NCI-H1436 (cell line): ENCODE measurements at regions not wholly inside any gene's neighbourhood (a gene's known extent, or its start where the extent isn't known, plus 50 kb on each side); places are given as distances from the start of the nearest gene placed in this dataset.

ENCODE experiments used
- DNase-seq: peaks from one replicate; lab custom pipeline; 2025; lab: John Stamatoyannopoulos, UW

DNA sequence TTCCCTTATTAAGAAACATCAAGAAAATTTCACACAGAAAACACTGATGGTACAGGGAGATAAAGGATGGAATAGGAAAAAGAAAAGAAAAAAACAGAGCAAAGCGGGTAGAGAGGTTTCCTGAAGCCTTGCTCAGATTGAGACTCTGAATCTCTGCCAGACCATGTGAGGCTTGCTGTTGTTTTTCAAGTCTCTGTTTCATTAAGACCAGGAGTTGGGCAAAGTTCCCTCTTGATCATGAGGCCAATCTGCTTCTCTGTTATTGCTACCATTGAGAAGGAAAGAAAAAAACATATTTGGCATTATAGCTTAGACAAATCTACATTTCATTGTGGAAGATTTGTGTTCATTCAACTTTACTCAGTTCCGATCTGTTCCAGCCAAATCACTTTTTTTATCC is 201.6 kb upstream of the SOX9 start:
- DNase-seq: no peak

GRCh38 chr17:71919896-71920295 is 200.9 kb upstream of the SOX9 start:
- no peak for DNase-seq

DNA sequence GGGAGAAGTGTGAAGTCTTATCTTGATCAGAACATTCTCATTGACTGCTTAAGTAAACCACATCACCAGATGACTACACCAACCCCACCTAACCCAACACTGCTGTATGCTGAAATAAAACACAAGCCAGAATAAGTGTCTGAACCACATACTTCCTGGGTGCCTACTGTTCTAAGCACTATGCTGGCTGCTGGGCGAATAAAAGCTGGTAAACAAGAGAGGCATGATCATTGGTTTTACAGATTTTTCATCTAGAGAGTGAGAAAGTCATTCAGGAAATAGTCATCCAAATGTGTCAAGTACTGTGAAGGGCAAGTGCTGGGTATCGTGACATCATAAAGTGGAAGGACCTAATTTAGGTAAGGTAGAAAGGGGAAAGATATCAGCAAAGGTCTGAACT is 199.0 kb upstream of the SOX9 start:
- no peak for DNase-seq

- DNase-seq: no peak
These were observed 198.4 kb upstream of the SOX9 start for GRCh38 chr17:71922439-71922838.

- DNase-seq: no peak
These were observed 193.9 kb upstream of the SOX9 start for GRCh38 chr17:71926746-71927398.

GRCh38 chr17:71933306-71933705 is 187.5 kb upstream of the SOX9 start:
- DNase-seq: no peak

DNA sequence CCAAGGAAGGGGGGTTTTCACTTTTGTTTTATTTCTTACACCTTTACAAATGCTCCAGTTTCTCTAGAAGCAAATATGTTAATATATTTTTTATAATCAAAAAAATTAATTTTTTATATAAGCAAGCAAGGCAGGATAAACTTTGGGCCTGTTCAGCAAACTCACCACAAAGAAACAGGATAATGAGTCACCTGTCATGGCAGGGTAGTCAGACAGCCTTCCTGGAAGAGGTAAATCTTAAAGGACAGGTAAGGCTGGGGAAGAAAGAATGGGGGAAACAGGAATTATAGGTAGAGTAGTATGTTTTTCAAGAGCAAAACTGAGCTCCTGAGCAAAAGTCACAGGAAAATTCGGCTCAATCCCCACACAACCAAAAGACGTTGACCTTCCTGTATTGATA is 186.3 kb upstream of the SOX9 start:
- no peak for DNase-seq

DNA sequence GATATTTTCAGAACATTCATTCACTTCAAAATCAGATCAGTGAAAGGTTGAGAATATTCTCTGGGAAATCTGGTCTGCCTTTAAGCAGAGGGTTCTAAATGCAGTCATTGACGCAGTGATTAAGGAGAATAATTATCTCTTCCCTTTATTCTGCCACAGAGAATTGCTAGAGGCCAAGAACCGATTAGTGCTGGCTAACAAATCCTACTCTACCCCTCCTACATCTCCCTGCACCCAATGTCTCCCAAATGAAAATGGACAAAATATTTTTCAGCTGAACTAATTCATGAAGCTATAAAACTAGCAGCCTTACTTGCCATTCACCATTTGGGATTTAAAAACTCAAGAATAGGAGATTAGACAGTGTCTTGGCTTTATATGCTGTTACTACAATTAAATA is 185.5 kb upstream of the SOX9 start:
- no peak for DNase-seq

GRCh38 chr17:71936977-71937376 is 183.8 kb upstream of the SOX9 start:
- no peak for DNase-seq

DNA sequence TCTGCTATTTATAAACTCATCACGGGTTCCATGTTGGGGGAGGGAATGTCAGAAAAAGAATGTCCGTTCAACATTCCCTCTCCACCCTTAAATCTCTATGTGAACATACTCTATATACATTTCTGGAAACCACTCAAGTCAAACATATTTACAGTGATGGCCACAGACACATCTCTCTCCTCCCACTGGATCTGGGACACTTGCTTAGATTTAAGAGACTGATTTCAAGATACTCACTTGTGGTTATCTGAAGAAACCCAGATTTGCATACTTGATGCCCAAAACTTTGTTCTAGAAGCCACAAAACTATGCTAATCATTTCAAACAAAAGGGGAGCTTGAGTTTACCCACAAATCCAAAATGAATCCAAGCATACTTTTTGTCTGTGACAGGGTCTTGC is 182.9 kb upstream of the SOX9 start:
- DNase-seq: no peak

DNA sequence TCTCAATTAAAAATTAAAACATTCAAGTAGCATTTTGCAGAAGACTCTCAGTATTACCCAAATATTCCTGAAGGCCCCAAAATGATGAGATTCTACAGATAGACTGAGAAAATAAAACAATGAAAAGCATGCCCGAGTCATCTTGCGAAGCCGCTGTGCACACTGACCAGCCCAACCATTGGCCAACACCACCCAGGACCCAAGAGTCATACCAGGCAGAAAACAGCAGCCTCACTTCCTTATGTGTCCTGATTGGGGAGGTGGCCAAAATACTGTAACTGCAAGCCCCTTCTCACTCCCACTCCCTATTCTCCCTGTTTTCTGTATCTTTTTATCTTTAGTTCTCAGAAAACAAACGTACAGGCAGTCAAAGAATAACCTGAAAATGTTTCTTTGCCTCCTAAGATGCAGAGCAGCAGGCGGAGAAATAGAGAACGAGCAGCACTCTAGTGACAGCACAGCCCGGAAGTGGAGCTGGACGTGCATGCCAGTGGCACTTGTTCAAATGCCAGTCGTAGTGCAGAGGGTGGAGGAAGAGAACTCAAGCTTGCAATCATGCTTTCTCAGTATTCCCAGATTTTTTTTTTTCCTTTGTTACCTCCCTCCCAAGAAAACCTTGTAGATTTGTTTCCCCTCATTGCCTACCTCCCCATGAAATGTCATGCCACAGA is 182.3 kb upstream of the SOX9 start:
- DNase-seq: no peak

- no peak for DNase-seq
These were observed 178.9 kb upstream of the SOX9 start for GRCh38 chr17:71941920-71942319.

DNA sequence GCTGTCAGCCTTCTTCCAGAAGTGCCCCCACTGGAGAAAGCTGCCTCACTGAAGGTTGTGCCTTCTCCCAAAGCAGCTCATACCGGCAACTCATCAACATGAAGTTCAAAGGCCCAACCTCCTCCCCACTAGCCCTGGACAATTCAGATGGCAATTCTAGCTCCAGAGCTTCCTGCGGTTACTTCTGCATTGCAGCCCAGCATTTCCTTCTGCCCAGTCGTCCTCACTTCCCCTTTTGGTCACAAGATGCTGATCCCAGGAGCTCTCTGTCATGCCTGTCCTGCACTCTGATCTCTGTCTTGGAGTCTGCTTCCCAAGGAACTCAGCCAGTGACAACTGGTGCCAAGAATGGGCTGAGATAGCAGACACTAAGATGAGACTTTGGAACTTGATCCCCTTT is 178.2 kb upstream of the SOX9 start:
- DNase-seq: no peak

DNA sequence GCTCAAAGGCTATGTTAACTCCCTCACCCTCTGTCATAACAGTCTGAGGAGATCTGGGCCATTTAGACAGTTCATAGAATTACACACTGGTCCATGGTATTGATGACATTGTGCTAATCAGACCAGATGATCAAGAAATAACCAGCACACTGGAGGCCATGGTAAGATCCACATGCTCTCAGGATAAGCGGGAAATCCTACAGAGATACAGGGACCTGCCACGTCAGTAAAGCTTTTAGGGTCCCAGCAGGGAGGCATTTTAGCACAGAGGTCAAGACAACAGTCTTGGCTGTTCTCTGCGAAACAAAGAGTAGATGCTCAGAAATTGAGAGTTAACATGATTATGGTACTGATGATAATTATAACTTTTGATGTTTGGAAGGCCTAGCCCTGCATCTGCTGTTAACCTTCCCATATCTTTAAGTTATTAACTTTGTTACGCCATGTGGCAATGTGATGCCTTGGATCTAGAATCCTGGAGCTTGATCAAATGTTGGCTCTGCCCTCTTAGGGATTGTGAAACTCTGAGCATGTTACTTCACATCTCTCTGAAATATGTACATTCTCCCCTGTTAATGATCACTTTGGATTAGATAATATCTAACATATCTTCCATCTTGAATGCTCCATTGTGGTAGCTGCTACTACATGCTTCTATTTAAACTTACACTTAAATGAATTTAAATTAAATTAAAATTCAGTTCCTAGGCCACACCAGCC is 172.0 kb upstream of the SOX9 start:
- DNase-seq: no peak

DNA sequence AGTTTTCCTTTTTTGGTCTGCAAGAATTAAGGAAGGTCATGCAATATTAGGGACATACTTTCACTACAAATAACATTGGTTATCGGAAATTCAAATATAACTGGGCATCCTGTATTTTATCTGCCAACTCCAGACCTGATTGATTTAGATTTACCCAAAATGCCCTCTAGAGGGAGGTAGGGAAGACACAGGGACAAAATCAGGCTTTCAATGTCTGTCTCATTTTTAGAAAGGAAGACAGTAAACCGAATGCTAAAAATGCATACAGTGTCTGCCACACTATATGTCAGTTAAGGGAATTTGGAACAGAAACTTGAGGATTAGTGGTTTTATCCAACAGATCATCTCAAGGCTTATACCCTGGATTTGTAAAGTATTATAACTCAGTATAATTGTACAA is 161.7 kb upstream of the SOX9 start:
- DNase-seq: no peak

- DNase-seq: no peak
These were observed 157.5 kb upstream of the SOX9 start for GRCh38 chr17:71963351-71963750.

- DNase-seq: no peak
These were observed 157.0 kb upstream of the SOX9 start for GRCh38 chr17:71963791-71964190.

DNA sequence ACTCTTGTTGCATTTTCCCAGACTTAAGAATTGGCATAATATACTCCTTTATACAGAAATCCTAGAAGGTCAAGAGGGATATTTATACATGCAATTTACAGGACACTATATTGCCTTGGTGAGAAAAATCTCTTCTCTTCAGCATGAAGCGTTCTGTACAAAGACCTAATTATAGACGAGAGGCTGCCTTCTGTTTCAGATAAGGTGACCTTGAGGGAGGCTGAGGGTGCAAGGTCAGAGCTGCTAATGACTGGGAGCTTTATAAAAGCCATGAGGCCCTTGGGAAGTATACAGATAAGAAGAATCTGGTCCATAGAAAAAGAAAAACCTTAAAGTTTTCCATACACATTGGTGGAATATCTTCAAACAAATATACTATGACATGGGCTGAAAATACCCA is 156.3 kb upstream of the SOX9 start:
- DNase-seq: no peak

DNA sequence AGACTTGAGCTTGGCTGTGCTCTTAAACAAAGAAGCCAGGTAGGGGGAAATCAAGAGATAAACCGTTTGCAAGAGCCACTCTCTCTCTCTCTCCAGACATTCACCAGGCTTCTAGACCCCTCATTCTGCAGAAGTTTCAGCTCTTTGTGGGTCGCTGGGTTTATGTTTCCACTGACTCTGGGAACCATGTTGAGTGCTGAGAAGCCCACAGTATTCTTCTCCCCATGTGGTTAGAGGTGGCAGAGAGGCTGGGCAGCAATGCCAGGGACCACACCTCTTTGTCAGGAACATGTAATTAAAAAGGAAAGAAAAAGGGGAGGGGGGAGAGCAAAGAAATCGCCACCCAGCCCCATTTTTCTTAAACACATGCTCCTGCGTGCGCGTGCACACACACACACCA is 154.8 kb upstream of the SOX9 start:
- no peak for DNase-seq

- no peak for DNase-seq
These were observed 154.1 kb upstream of the SOX9 start for GRCh38 chr17:71966459-71967313.

DNA sequence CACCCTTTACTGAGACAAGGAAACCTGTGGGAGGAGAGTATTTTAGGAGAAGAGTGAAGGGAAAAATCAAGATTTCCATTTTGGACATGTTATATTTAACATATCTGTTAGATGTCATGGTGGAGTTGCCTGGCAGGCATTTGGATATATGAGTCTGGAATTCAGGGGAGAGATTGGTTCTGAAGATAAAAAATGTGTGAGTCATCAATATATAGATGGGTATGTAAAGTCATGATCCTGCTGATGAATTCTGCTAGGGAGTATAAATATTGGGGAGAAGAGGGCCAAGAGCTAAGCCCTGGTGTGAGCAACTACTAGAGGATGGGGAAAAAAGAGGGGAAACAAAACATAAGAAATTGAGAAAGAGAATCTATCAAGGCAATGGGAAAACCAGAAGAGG is 151.3 kb upstream of the SOX9 start:
- DNase-seq: no peak

DNA sequence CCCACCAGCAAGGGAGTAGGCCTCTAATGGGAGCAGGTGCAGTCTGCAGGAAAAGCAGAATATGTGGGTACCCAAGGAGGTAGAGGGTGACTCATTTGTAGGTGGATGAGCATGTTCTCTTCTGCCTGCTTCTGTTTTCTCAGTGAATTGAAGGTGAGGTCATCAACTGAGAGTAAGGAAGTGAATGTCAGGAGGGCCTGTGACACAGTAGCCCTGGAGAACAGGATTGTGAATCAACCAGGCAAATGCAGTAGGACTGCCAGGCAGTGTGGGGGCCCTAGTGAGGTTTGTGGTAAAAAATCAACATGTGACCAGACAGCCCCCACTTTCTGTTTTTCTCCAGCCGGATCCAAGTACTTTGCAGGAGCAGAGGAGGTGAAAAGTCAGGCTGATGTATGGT is 150.5 kb upstream of the SOX9 start:
- no peak for DNase-seq

- no peak for DNase-seq
These were observed 146.8 kb upstream of the SOX9 start for GRCh38 chr17:71974051-71974450.
